ENCODE measurements at regions not wholly inside any gene's neighbourhood (a gene's known extent, or its start where the extent isn't known, plus 50 kb on each side); places are given as distances from the start of the nearest gene placed in this dataset.

- Histone ChIP-seq H3K4me3 (ENCODE audit: low read length) (no peak overlapping the region), H3K36me3 (ENCODE audit: control insufficient read depth, insufficient read depth, low read length) (no peaks in the 10 kb centered on the region), H3K9me3 (ENCODE audit: control insufficient read depth, low read length) (no peaks in the 10 kb centered on the region), H3K27ac (ENCODE audit: low read depth, low read length) (no peak overlapping the region), H3K27me3 (ENCODE audit: control insufficient read depth, insufficient read depth, low read length, poor library complexity, severe bottlenecking) (no peaks in the 10 kb centered on the region), H3K9ac (ENCODE audit: extremely low read depth, low read length, poor library complexity, severe bottlenecking) (no peak overlapping the region), H3K4me1 (ENCODE audit: control insufficient read depth, insufficient read depth, low read length) (no peaks in the 10 kb centered on the region)
- no peak overlapping the region for H3K4me3 Mint-ChIP-seq
- WGBS, 2 experiments (ENCODE audit: insufficient coverage in 1 of 2, insufficient read length in 1 of 2), result 70 to 88% methylated on average over 11 to 14 of the region's 14 CpGs
- H3K36me3 Mint-ChIP-seq (ENCODE audit: low read depth), result no peaks in the 10 kb centered on the region
- no peak overlapping the region for H3K27ac Mint-ChIP-seq
- TF ChIP-seq, protein P1, sequence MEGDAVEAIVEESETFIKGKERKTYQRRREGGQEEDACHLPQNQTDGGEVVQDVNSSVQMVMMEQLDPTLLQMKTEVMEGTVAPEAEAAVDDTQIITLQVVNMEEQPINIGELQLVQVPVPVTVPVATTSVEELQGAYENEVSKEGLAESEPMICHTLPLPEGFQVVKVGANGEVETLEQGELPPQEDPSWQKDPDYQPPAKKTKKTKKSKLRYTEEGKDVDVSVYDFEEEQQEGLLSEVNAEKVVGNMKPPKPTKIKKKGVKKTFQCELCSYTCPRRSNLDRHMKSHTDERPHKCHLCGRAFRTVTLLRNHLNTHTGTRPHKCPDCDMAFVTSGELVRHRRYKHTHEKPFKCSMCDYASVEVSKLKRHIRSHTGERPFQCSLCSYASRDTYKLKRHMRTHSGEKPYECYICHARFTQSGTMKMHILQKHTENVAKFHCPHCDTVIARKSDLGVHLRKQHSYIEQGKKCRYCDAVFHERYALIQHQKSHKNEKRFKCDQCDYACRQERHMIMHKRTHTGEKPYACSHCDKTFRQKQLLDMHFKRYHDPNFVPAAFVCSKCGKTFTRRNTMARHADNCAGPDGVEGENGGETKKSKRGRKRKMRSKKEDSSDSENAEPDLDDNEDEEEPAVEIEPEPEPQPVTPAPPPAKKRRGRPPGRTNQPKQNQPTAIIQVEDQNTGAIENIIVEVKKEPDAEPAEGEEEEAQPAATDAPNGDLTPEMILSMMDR (conservative IDR thresholded peaks at IDR 0.05), result no peak
- no peaks in the 10 kb centered on the region for H3K4me1 Mint-ChIP-seq
- H3K9me3 Mint-ChIP-seq, result no peaks in the 10 kb centered on the region
- peaks cover 2% of the 10 kb centered on the region for H3K27me3 Mint-ChIP-seq (ENCODE audit: insufficient read depth)
- no peak for DNase-seq
Observed at GRCh38 chr4:3708103-3708510, 58.1 kb upstream of the ADRA2C start.

- peak overlapping the region; percentile 10 for H3K27ac Mint-ChIP-seq
- H3K36me3 Mint-ChIP-seq (ENCODE audit: low read depth), result no peaks in the 10 kb centered on the region
- peak overlapping the region; percentile 11 for H3K9ac ChIP-seq (ENCODE audit: extremely low read depth, low read length, poor library complexity, severe bottlenecking)
- H3K4me1 ChIP-seq (ENCODE audit: control insufficient read depth, insufficient read depth, low read length), result no peaks in the 10 kb centered on the region
- H3K36me3 ChIP-seq (ENCODE audit: control insufficient read depth, insufficient read depth, low read length), result no peaks in the 10 kb centered on the region
- TF ChIP-seq, protein P1 (conservative IDR thresholded peaks at IDR 0.05), result no peak
- peaks cover 2% of the 10 kb centered on the region for H3K27me3 Mint-ChIP-seq (ENCODE audit: insufficient read depth)
- no peak overlapping the region for H3K4me3 Mint-ChIP-seq
- no peaks in the 10 kb centered on the region for H3K27me3 ChIP-seq (ENCODE audit: control insufficient read depth, insufficient read depth, low read length, poor library complexity, severe bottlenecking)
- no peaks in the 10 kb centered on the region for H3K9me3 Mint-ChIP-seq
- no peak overlapping the region for H3K4me3 ChIP-seq (ENCODE audit: low read length)
- H3K9me3 ChIP-seq (ENCODE audit: control insufficient read depth, low read length), result no peaks in the 10 kb centered on the region
- DNase-seq, result no peak
- no peaks in the 10 kb centered on the region for H3K4me1 Mint-ChIP-seq
- H3K27ac ChIP-seq (ENCODE audit: low read depth, low read length), result no peak overlapping the region
- 87 to 90% methylated on average over 14 to 17 of the region's 17 CpGs for WGBS, 2 experiments (ENCODE audit: insufficient coverage in 1 of 2, insufficient read length in 1 of 2)
Observed at GRCh38 chr4:3707423-3708102, 58.6 kb upstream of the ADRA2C start.

GRCh38 chr4:3706565-3707422 lies 59.4 kb upstream of the ADRA2C start:
- H3K4me3 ChIP-seq (ENCODE audit: low read length), result no peak overlapping the region
- no peaks in the 10 kb centered on the region for H3K4me1 Mint-ChIP-seq
- WGBS, 2 experiments (ENCODE audit: insufficient coverage in 1 of 2, insufficient read length in 1 of 2), result 90 to 100% methylated on average over 9 to 15 of the region's 15 CpGs
- H3K4me1 ChIP-seq (ENCODE audit: control insufficient read depth, insufficient read depth, low read length), result no peaks in the 10 kb centered on the region
- H3K36me3 Mint-ChIP-seq (ENCODE audit: low read depth), result no peaks in the 10 kb centered on the region
- no peak for DNase-seq
- no peaks in the 10 kb centered on the region for H3K27me3 ChIP-seq (ENCODE audit: control insufficient read depth, insufficient read depth, low read length, poor library complexity, severe bottlenecking)
- H3K9me3 Mint-ChIP-seq, result no peaks in the 10 kb centered on the region
- H3K9ac ChIP-seq (ENCODE audit: extremely low read depth, low read length, poor library complexity, severe bottlenecking), result no peak overlapping the region
- no peaks in the 10 kb centered on the region for H3K9me3 ChIP-seq (ENCODE audit: control insufficient read depth, low read length)
- no peaks in the 10 kb centered on the region for H3K36me3 ChIP-seq (ENCODE audit: control insufficient read depth, insufficient read depth, low read length)
- H3K27ac Mint-ChIP-seq, result no peak overlapping the region
- H3K27me3 Mint-ChIP-seq (ENCODE audit: insufficient read depth), result peaks cover 2% of the 10 kb centered on the region
- TF ChIP-seq, protein P1 (conservative IDR thresholded peaks at IDR 0.05), result no peak
- no peak overlapping the region for H3K27ac ChIP-seq (ENCODE audit: low read depth, low read length)
- no peak overlapping the region for H3K4me3 Mint-ChIP-seq

All from endodermal cell (in vitro differentiated cells).